ENCODE measurements at regions not wholly inside any gene's neighbourhood (a gene's known extent, or its start where the extent isn't known, plus 50 kb on each side); places are given as distances from the start of the nearest gene placed in this dataset.
"Not testable (repeated sequence)": the region's sequence is repeated elsewhere in the genome, so short reads cannot be mapped to it uniquely, and the experiment has no call there.

- not testable (repeated sequence) for DNase-seq
Measured at GRCh38 chr15:24324096-24324495, 351.5 kb upstream of the NPAP1 start.

- not testable (repeated sequence) for DNase-seq
Measured at GRCh38 chr15:24326513-24326912, 349.1 kb upstream of the NPAP1 start.

GRCh38 chr15:24331964-24332363 lies 343.6 kb upstream of the NPAP1 start:
- not testable (repeated sequence) for DNase-seq

- not testable (repeated sequence) for DNase-seq
Measured at GRCh38 chr15:24341876-24342275, 333.7 kb upstream of the NPAP1 start.

- DNase-seq, result not testable (repeated sequence)
Measured at GRCh38 chr15:24352777-24353176, 322.8 kb upstream of the NPAP1 start.

- DNase-seq, result not testable (repeated sequence)
Measured at GRCh38 chr15:24381103-24381502, 294.5 kb upstream of the NPAP1 start.

- not testable (repeated sequence) for DNase-seq
Measured at GRCh38 chr15:24385258-24385657, 290.3 kb upstream of the NPAP1 start.

GRCh38 chr15:24394303-24394702 lies 281.3 kb upstream of the NPAP1 start:
- no peak for DNase-seq

- DNase-seq, result not testable (repeated sequence)
Measured at GRCh38 chr15:24412649-24413048, 262.9 kb upstream of the NPAP1 start.

GRCh38 chr15:24426286-24427054 lies 249.1 kb upstream of the NPAP1 start:
- DNase-seq, result not testable (repeated sequence)

GRCh38 chr15:24427055-24427400 lies 248.5 kb upstream of the NPAP1 start:
- DNase-seq, result not testable (repeated sequence)

- not testable (repeated sequence) for DNase-seq
Measured at GRCh38 chr15:24435075-24435820, 240.3 kb upstream of the NPAP1 start.

GRCh38 chr15:24437270-24437669 lies 238.3 kb upstream of the NPAP1 start:
- DNase-seq, result not testable (repeated sequence)

- not testable (repeated sequence) for DNase-seq
Measured at GRCh38 chr15:24437735-24438134, 237.8 kb upstream of the NPAP1 start.

GRCh38 chr15:24477107-24478025 lies 198.2 kb upstream of the NPAP1 start:
- DNase-seq, result not testable (repeated sequence)

- DNase-seq, result not testable (repeated sequence)
Measured at GRCh38 chr15:24485885-24486567, 189.5 kb upstream of the NPAP1 start.

- not testable (repeated sequence) for DNase-seq
Measured at GRCh38 chr15:24488164-24488907, 187.2 kb upstream of the NPAP1 start.

GRCh38 chr15:24505216-24505615 lies 170.4 kb upstream of the NPAP1 start:
- DNase-seq, result not testable (repeated sequence)

GRCh38 chr15:24509714-24510113 lies 165.9 kb upstream of the NPAP1 start:
- not testable (repeated sequence) for DNase-seq

- DNase-seq, result not testable (repeated sequence)
Measured at GRCh38 chr15:24511598-24511997, 164.0 kb upstream of the NPAP1 start.

- not testable (repeated sequence) for DNase-seq
Measured at GRCh38 chr15:24518772-24519171, 156.8 kb upstream of the NPAP1 start.

- DNase-seq, result not testable (repeated sequence)
Measured at GRCh38 chr15:24531235-24531634, 144.3 kb upstream of the NPAP1 start.
